ENCODE measurements at regions not wholly inside any gene's neighbourhood (a gene's known extent, or its start where the extent isn't known, plus 50 kb on each side); places are given as distances from the start of the nearest gene placed in this dataset.

- DNase-seq, result no peak
Observed at GRCh38 chr5:3218916-3219650, 376.5 kb upstream of the IRX1 start.

DNA sequence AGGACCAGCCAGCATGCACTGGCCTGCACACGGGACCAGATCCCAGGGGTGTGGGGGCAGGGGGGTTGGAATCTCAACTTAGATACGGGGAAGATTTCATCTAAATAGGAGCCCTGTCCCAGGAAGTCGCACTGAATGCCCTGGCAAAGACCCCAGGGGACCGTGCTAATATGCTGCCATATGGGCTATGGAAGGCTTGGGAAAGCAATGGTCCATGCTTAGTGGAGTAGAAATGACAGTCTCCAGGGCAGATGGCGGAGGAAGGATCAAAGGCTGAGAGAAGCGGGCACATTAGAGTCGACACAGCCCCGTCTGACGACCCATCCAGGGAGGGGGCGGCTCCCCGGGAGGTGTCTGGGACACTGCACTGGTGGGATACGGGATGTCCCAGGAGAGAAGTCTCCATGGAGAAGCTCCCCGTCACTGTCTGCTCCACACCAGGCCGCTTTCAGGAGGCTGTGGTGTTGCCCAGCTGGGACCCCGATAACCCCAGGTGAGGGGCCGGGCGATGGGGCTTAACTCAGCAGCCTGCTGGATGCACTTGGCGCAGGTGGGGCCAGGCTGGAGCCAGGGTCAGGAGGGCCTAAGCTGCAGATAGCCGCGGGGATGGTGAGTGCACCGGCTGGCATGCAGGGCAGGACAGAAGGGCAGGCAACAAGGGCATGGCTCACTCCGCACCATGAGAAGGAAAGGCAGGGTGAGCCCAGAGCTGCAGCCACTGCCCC is 377.7 kb upstream of the IRX1 start:
- no peak for DNase-seq

- DNase-seq, result no peak
Observed at GRCh38 chr5:3217114-3217513, 378.5 kb upstream of the IRX1 start.

- no peak for DNase-seq
Observed at GRCh38 chr5:3216386-3216785, 379.2 kb upstream of the IRX1 start.

DNA sequence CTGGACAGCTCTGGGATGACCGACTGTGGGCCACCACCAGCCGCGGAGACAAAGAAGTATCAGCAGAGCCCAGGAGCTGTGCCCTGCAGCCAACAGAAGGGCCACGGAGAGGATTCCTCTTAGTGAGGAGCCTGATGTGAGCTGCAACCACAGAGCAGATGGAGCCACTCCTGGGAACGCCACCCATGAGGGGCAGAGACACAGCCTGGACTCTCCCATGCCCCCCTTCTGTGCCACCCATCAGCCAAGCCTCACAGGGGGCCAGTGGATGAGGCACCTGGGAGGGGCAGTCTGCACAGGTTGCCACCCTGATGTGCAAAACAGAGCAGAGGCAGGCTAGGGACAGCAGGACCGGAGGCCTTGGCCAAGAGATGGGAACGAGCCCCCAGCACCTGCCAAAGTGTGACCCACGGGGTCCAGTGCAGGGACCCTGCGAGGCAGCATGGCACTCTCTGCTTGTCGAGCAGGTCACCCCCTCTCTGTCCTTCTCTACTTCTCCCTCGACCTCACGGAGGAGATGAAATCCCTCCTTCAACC is 380.7 kb upstream of the IRX1 start:
- DNase-seq, result no peak

- no peak for DNase-seq
Observed at GRCh38 chr5:3214396-3214795, 381.2 kb upstream of the IRX1 start.

DNA sequence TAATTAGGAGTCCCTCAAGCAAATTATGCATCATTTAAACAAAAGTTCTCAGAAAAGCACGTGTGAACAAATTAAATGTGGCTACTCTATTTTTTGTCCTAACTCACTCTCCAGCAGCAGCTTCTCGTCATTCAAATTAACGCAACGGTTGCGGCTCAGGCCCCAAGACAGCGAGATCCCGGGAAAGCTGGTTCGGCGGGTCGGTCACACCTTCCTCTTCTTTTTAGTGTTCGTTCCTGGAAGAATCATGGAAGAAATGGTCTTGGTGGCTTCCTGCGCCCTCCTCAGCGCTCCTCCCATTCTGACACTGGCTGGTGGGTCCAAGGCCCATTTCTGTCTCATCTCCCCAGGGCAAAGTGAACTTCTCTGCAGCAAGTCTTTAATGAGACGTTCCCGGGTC is 382.8 kb upstream of the IRX1 start:
- DNase-seq, result no peak

DNA sequence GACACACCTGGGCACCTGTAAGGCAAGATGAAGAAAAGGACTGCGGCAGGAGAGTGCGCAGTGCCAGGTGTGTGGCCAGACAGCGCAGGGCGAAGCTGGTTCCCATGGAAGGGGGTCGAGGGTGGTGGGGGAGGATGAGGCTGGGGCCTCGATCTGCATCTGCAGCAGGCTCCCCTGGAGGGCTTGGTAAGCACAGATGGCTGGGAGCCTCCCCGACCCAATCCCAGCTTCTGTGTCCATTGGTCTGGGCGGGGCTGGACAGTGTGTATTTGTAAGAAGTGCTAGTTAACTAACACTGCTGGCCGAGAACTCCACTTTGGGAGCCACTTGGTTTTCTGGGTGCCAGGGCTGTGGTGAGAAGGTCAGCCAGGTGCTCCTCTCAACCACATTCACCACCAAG is 385.1 kb upstream of the IRX1 start:
- no peak for DNase-seq

GRCh38 chr5:3209918-3210317 is 385.7 kb upstream of the IRX1 start:
- no peak for DNase-seq

GRCh38 chr5:3202570-3202969 is 393.1 kb upstream of the IRX1 start:
- DNase-seq, result no peak

GRCh38 chr5:3201941-3202340 is 393.7 kb upstream of the IRX1 start:
- DNase-seq, result no peak

- DNase-seq, result no peak
Observed at GRCh38 chr5:3201121-3201520, 394.5 kb upstream of the IRX1 start.

DNA sequence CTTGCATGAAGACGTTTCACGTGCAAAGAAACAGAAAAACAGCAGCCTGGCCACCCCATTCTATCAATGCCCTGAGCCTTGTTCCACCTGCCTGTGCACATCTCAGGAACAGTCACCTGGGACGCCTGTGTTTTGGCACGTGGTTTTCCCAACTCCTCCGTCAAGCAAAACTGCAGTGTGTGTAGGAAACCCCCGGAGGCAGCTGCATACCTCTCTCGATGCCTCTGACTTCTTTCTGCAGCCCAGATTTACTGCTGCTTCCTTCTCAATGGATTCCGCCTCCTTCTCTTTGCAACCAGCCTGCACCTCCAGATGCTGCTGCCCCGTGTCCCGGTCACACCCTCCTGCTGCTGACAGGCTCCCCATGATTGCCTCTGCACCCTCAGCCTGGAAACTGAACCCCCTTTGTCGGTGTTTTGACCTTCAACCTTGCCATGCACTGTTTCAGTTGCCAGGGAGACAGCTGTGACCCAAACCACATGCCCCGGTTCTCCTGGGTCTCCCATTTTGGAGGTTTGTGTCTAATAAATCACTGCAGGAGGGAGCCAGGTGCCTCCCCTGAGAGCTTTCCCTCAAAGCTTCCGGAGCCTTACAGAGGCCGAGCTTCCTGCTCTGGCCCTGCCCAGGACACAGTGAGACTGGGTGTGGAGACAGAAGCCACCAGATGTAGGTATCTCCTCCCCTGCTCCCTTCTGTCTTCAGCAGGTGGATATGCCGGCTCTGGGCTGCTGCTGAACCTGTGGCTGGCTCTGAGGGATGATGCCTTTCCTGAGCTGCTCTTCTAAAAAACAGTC is 395.5 kb upstream of the IRX1 start:
- DNase-seq, result no peak

DNA sequence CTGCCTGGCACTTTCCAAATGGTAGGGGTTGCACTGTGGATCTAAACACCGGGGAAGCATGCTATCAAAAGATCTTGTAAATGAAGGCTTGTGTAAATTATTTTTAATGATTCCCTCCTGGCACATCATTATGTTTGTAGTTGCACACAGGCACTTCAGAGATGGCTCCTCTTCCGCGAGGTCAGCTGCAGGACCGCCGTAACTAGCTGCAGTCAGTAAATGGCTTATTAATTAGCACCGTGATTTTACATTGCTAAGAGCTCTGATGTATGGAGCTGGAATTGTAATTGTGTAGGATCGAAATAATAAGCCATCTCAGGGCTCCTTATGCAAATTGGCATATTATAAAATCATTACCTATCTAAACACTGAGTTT is 397.6 kb upstream of the IRX1 start:
- DNase-seq, result no peak

GRCh38 chr5:3197304-3198073 is 398.1 kb upstream of the IRX1 start:
- DNase-seq, result peak in 1 of 2 donors; percentile 18

DNA sequence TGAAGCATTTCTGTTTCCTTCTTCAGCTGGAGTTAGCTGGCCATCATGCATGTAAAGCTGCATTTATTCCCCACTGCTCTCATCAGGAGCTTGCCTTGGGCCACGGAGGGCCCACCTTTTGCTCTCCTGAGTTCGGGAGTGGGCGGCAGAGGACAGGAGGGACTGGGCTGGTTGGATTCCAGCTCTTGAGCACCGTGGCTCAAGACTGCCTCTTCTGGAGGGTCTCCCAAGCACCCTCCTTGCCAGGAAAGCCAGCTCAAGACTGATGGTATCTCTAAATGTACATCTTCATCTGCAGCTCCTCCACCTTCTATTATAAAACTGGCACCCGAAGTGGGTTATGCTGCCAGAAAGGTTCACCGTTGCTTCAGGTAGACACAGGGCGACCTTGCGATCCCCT is 399.6 kb upstream of the IRX1 start:
- no peak for DNase-seq

GRCh38 chr5:3194684-3195083 is 400.9 kb upstream of the IRX1 start:
- no peak for DNase-seq

DNA sequence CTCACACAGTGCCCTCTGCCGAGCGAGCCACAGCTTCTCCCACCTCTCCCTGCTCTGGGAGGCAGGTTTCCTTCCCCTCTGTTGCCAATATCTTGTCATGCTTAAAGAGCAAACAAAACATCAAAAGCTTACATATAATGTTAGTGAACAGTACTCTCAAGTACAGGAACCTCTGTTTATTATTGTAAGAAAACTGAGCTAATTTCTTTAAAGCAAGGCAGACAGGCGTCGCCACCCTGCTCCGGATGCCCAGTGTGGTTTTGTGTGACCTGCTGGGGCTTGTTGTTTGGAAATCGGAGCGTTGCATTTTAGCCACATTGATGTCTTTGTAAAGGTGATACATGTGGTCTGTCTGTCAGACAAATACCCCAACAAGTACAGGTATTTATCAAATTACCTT is 401.4 kb upstream of the IRX1 start:
- DNase-seq, result no peak

DNA sequence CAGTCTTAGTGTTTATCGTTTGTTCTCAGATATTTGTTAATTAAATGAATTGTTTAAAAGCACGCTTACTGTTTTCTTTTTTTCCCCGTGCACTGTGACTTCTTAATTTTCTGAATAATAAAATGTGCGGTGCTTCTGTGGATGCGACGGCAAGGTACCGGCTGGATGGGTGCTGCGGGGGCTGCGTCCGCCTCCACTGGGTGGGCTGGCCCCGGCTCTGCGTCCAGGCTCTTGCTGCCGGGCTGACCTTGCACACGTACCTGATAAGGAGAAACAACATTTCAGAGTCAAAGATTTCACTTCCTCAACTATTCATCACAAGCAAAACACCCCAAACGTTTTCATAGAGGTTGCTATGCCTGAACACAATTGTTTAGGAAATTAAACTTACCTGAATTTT is 404.0 kb upstream of the IRX1 start:
- DNase-seq, result no peak

DNA sequence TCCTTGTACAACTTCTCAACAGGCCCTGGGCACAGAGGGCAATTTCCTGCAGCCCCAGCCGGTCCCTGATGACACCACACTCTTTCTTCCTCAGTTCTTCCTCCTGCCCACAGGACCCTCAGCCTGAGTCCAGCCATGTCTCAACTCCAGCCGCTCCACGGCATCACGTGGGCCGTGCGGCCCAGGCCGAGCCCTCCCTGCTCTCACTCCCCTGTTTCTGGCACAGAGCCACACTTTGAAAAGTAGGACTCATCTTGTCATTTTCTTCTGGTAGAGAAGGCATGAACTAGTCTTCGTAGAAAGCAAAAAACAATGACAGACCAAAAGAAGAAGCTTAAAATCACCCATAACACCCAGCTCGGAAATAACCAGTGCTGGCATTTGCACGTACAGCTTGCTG is 404.7 kb upstream of the IRX1 start:
- no peak for DNase-seq

DNA sequence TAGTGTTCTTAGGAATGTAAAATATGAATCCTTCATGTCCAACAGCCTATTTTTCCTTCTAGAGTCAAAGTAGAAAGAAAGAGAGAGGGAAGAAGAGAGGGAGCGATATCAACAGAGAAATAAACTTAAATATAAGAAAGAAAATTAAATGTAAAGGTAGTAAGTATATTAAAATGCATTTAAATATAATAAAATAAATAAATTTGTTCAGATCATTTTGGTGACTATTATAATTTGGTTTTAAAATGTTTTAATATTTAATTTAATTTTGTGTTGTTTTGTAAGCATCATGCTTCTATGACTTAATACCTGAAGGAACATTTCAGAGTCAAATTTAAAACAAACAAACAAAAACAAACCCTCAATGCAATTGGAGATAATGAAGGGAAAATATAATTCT is 405.2 kb upstream of the IRX1 start:
- no peak for DNase-seq

GRCh38 chr5:3187771-3188425 is 407.7 kb upstream of the IRX1 start:
- DNase-seq, result no peak

Data from hippocampal formation (tissue), 2 donors.